ENCODE measurements at regions not wholly inside any gene's neighbourhood (a gene's known extent, or its start where the extent isn't known, plus 50 kb on each side); places are given as distances from the start of the nearest gene placed in this dataset.

DNA sequence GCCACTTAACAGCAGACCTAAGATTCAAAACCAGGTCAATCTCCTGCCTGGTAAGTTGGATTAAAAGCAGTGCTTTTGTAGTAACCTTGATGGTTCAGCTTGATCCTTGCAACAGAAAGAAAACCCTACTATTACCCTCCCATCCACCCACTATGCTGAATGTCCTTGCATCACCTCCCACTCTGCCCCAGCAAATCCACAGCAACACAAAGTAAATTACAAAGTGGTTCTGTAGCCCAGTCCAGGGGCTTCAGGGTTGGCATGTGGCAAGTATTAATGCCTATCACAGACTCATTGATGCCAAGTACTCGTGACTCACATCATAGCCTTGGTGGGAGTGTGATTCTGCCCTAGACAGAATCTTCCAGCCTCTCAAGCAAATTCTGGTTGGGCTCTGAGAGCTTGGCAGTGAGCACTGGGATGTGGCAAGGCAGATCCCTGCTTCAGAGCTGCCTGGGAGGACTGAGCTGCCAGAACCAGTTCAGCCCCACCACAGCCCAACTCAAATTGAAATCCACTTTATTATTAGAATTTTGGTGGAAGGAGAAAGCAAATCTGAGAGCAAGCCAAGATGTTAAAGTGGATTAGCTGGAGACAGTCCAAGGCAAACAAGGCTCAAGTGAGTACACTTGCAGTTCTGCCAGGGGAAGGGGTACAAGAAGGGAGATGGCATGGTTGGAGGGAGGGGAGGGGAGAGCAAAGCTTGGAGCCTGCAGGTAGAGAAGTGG, 225.8 kb upstream of the UMPS start:
- no peaks in the 10 kb centered on the region for H3K27me3 ChIP-seq (ENCODE audit: control insufficient read depth in 2 of 2, insufficient read depth in 2 of 2, low read length in 2 of 2)

DNA sequence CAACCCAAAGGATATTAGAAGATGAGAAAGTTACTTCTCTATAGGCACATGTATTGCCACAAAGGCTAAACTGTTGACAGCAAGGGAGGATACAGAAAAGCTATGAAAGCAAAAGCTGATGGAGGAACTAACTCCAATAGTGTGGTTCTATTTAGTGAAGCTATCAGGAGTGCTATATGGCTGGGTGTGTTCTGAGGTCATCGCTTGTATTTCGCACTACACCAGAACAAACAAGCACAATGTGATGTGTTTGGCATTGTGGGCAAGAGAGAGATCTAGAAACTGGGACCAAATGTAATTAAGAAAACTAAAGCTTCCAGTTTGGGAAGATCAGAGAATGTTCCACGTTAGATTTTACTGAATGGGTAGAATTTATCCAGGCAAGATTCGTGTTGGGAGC, 220.4 kb upstream of the UMPS start:
- no peaks in the 10 kb centered on the region for H3K27me3 ChIP-seq (ENCODE audit: control insufficient read depth in 2 of 2, insufficient read depth in 2 of 2, low read length in 2 of 2)
- H3K4me3 ChIP-seq (ENCODE audit: low read length in 2 of 2): no peak overlapping the region
- no peak overlapping the region for H3K27ac ChIP-seq (ENCODE audit: low read depth in 2 of 2, low read length in 2 of 2)
- no peaks in the 10 kb centered on the region for H3K9me3 ChIP-seq (ENCODE audit: control insufficient read depth in 2 of 2, low read length in 2 of 2)
- H3K9ac ChIP-seq (ENCODE audit: low read depth in 1 of 2, low read length in 2 of 2): no peak overlapping the region
- H3K4me1 ChIP-seq (ENCODE audit: control insufficient read depth in 2 of 2, insufficient read depth in 2 of 2, low read length in 2 of 2): peaks cover 0 to 5% of the 10 kb centered on the region in 2 donors
- no peaks in the 10 kb centered on the region for H3K36me3 ChIP-seq (ENCODE audit: control insufficient read depth in 2 of 2, insufficient read depth in 2 of 2, low read length in 2 of 2)

More for the DNA sequence above, 225.8 kb upstream of the UMPS start:
- H3K4me1 ChIP-seq (ENCODE audit: control insufficient read depth in 2 of 2, insufficient read depth in 2 of 2, low read length in 2 of 2): no peaks in the 10 kb centered on the region
- no peak overlapping the region for H3K4me3 ChIP-seq (ENCODE audit: low read length in 2 of 2)
- H3K27ac ChIP-seq (ENCODE audit: low read depth in 2 of 2, low read length in 2 of 2): no peak overlapping the region
- H3K36me3 ChIP-seq (ENCODE audit: control insufficient read depth in 2 of 2, insufficient read depth in 2 of 2, low read length in 2 of 2): no peaks in the 10 kb centered on the region
- no peak overlapping the region for H3K9ac ChIP-seq (ENCODE audit: low read depth in 1 of 2, low read length in 2 of 2)
- H3K9me3 ChIP-seq (ENCODE audit: control insufficient read depth in 2 of 2, low read length in 2 of 2): no peaks in the 10 kb centered on the region

DNA sequence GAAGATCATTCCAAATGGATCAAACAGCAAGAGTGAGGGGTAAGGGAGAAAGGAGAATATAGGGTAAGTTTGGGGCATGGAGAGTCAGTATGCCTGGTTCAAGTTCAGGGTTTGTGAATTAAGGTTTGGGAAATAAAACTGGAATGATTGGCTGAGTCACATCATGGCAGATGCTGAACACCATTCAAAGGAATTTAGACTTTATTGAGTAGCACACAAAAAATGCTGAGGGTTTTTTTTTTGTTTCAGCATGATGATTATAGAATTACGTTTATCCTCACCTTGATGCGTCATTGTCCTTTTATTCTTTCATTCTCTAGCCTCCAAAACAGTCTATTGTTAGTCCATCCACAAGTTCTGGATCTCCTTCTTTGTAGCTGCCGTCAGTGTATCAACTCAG, 220.0 kb upstream of the UMPS start:
- Histone ChIP-seq H3K9me3 (ENCODE audit: control insufficient read depth in 2 of 2, low read length in 2 of 2) (no peaks in the 10 kb centered on the region), H3K27ac (ENCODE audit: low read depth in 2 of 2, low read length in 2 of 2) (no peak overlapping the region), H3K27me3 (ENCODE audit: control insufficient read depth in 2 of 2, insufficient read depth in 2 of 2, low read length in 2 of 2) (no peaks in the 10 kb centered on the region), H3K36me3 (ENCODE audit: control insufficient read depth in 2 of 2, insufficient read depth in 2 of 2, low read length in 2 of 2) (no peaks in the 10 kb centered on the region), H3K4me1 (ENCODE audit: control insufficient read depth in 2 of 2, insufficient read depth in 2 of 2, low read length in 2 of 2) (peaks cover 0 to 5% of the 10 kb centered on the region in 2 donors), H3K9ac (ENCODE audit: low read depth in 1 of 2, low read length in 2 of 2) (no peak overlapping the region), H3K4me3 (ENCODE audit: low read length in 2 of 2) (no peak overlapping the region)

DNA sequence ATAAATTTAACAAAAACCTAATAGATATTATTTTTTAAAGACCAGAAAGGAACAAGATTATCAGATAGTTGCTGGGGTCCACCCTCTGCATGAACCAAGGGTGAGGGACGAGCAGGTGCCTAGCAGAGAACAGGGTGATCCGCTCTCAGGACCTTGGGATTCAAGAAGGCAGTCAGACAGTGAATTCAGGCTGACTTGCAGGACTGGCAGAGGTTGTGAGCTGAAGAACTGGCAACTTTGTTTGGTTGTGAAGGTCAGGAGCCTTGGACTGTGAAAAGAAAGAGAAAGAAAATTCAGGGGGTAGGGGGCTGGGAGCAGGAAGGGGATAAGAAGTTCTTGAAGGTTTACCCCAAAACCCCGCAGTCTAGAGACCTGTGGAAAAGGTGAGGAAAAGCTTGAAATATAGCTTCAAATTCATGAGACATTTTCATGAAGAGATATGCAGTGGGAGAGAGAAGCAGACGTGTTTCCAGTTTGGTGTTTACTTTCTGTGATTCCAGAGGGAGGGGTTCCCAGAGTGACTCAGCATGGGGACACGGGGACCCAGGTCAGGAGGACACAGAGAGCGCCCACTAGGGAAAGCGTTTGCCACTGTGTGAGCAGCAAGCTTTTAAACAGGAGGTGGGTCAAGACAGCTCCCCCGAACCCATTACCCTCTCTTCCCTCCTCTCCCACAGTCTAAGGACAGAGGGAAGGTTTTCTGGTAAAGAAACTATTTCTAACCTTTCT, 217.2 kb upstream of the UMPS start:
- H3K9ac ChIP-seq (ENCODE audit: low read depth in 1 of 2, low read length in 2 of 2): no peak overlapping the region
- H3K9me3 ChIP-seq (ENCODE audit: control insufficient read depth in 2 of 2, low read length in 2 of 2): no peaks in the 10 kb centered on the region
- peaks cover 0 to 5% of the 10 kb centered on the region in 2 donors for H3K4me1 ChIP-seq (ENCODE audit: control insufficient read depth in 2 of 2, insufficient read depth in 2 of 2, low read length in 2 of 2)
- H3K4me3 ChIP-seq (ENCODE audit: low read length in 2 of 2): no peak overlapping the region
- H3K27ac ChIP-seq (ENCODE audit: low read depth in 2 of 2, low read length in 2 of 2): no peak overlapping the region
- H3K36me3 ChIP-seq (ENCODE audit: control insufficient read depth in 2 of 2, insufficient read depth in 2 of 2, low read length in 2 of 2): no peaks in the 10 kb centered on the region
- H3K27me3 ChIP-seq (ENCODE audit: control insufficient read depth in 2 of 2, insufficient read depth in 2 of 2, low read length in 2 of 2): no peaks in the 10 kb centered on the region

DNA sequence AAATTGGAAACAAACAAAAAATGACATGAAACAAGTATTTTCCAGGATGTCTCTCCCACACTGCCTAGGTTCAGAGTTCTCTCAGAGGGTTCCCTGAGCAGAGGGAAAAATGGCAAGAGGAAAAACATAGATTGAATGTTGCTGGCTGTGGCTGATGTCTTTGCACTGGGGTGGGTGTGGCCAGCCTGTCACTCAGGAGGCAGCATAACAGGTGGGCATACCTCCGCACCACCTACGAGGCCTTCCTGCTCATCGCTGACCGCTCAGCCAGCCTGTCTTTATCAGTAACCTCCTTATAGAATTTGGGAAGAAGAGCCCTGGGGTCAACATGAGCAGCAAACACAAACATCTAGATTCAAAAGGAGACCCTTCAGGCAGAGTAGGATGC, 216.6 kb upstream of the UMPS start:
- Histone ChIP-seq H3K27me3 (ENCODE audit: control insufficient read depth in 2 of 2, insufficient read depth in 2 of 2, low read length in 2 of 2) (no peaks in the 10 kb centered on the region), H3K27ac (ENCODE audit: low read depth in 2 of 2, low read length in 2 of 2) (no peak overlapping the region), H3K9me3 (ENCODE audit: control insufficient read depth in 2 of 2, low read length in 2 of 2) (no peaks in the 10 kb centered on the region), H3K9ac (ENCODE audit: low read depth in 1 of 2, low read length in 2 of 2) (no peak overlapping the region), H3K36me3 (ENCODE audit: control insufficient read depth in 2 of 2, insufficient read depth in 2 of 2, low read length in 2 of 2) (no peaks in the 10 kb centered on the region), H3K4me1 (ENCODE audit: control insufficient read depth in 2 of 2, insufficient read depth in 2 of 2, low read length in 2 of 2) (peaks cover 0 to 5% of the 10 kb centered on the region in 2 donors), H3K4me3 (ENCODE audit: low read length in 2 of 2) (no peak overlapping the region)

DNA sequence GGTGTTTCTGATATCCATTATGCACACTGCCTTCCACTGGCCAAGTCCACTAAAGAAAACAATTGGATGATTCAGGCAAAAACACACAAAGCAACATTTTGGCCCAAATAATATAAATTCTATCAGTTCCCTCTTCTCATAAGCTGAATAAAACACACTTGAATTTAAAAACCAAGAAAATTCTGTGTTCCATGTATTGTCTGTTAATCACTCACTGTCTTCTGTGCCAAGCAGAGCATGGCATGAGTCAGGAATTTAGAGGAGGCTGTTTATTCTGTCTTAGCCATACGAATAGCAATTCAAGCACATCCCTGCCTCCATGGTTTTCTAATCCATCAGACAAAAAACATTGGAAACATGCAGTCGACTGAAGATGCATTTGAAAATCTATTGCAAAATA, 215.6 kb upstream of the UMPS start:
- no peak overlapping the region for H3K9ac ChIP-seq (ENCODE audit: low read depth in 1 of 2, low read length in 2 of 2)

DNA sequence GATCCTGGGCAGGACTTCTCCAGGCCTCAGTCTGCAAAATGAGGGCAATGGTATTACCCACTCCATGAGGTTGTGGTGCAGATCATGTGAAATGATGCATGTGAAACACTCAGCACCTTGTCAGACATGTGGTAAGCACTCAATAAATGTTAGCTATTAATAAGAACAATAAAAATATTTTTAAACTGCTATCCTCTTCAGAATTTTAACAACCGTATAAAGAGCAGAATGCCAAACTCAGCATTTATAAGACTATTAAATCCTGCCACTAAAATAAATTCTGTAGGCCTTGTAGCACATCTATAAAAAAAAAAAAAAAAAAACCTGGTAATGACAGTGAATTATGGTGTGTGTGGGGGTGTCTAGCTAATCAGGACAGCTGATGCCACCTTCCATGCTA, 213.9 kb upstream of the UMPS start:
- H3K4me3 ChIP-seq (ENCODE audit: low read length in 2 of 2): no peak overlapping the region
- no peak overlapping the region for H3K27ac ChIP-seq (ENCODE audit: low read depth in 2 of 2, low read length in 2 of 2)
- H3K9me3 ChIP-seq (ENCODE audit: control insufficient read depth in 2 of 2, low read length in 2 of 2): no peaks in the 10 kb centered on the region
- peaks cover 0 to 5% of the 10 kb centered on the region in 2 donors for H3K4me1 ChIP-seq (ENCODE audit: control insufficient read depth in 2 of 2, insufficient read depth in 2 of 2, low read length in 2 of 2)
- H3K36me3 ChIP-seq (ENCODE audit: control insufficient read depth in 2 of 2, insufficient read depth in 2 of 2, low read length in 2 of 2): no peaks in the 10 kb centered on the region
- H3K9ac ChIP-seq (ENCODE audit: low read depth in 1 of 2, low read length in 2 of 2): no peak overlapping the region
- no peaks in the 10 kb centered on the region for H3K27me3 ChIP-seq (ENCODE audit: control insufficient read depth in 2 of 2, insufficient read depth in 2 of 2, low read length in 2 of 2)

More for the DNA sequence above, 215.6 kb upstream of the UMPS start:
- H3K9me3 ChIP-seq (ENCODE audit: control insufficient read depth in 2 of 2, low read length in 2 of 2): no peaks in the 10 kb centered on the region
- H3K4me3 ChIP-seq (ENCODE audit: low read length in 2 of 2): no peak overlapping the region
- H3K27ac ChIP-seq (ENCODE audit: low read depth in 2 of 2, low read length in 2 of 2): no peak overlapping the region
- H3K27me3 ChIP-seq (ENCODE audit: control insufficient read depth in 2 of 2, insufficient read depth in 2 of 2, low read length in 2 of 2): no peaks in the 10 kb centered on the region
- no peaks in the 10 kb centered on the region for H3K36me3 ChIP-seq (ENCODE audit: control insufficient read depth in 2 of 2, insufficient read depth in 2 of 2, low read length in 2 of 2)
- H3K4me1 ChIP-seq (ENCODE audit: control insufficient read depth in 2 of 2, insufficient read depth in 2 of 2, low read length in 2 of 2): peaks cover 0 to 5% of the 10 kb centered on the region in 2 donors

DNA sequence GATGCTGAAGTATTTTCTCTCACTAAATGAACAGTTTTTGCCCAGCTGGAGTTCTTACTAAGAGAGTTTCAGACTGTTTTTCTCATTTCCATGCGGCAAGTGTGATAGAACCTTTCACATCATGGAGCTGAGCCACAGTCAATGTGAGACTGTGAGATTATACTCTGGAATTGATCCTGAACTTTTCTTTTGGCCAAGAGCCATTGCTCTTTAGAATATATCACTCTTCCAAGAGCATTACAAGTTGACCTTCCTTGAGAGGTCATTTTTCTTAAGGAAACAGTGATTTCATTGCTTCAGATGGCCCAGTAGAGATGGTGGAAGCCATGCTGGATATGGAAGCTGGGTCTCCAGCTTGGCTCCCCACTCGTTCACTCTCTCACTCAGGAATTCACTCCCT, 212.9 kb upstream of the UMPS start:
- H3K36me3 ChIP-seq (ENCODE audit: control insufficient read depth in 2 of 2, insufficient read depth in 2 of 2, low read length in 2 of 2): no peaks in the 10 kb centered on the region
- H3K9ac ChIP-seq (ENCODE audit: low read depth in 1 of 2, low read length in 2 of 2): no peak overlapping the region
- no peaks in the 10 kb centered on the region for H3K27me3 ChIP-seq (ENCODE audit: control insufficient read depth in 2 of 2, insufficient read depth in 2 of 2, low read length in 2 of 2)
- H3K4me3 ChIP-seq (ENCODE audit: low read length in 2 of 2): no peak overlapping the region
- no peak overlapping the region for H3K27ac ChIP-seq (ENCODE audit: low read depth in 2 of 2, low read length in 2 of 2)
- H3K4me1 ChIP-seq (ENCODE audit: control insufficient read depth in 2 of 2, insufficient read depth in 2 of 2, low read length in 2 of 2): peaks cover 0 to 5% of the 10 kb centered on the region in 2 donors
- H3K9me3 ChIP-seq (ENCODE audit: control insufficient read depth in 2 of 2, low read length in 2 of 2): no peaks in the 10 kb centered on the region

DNA sequence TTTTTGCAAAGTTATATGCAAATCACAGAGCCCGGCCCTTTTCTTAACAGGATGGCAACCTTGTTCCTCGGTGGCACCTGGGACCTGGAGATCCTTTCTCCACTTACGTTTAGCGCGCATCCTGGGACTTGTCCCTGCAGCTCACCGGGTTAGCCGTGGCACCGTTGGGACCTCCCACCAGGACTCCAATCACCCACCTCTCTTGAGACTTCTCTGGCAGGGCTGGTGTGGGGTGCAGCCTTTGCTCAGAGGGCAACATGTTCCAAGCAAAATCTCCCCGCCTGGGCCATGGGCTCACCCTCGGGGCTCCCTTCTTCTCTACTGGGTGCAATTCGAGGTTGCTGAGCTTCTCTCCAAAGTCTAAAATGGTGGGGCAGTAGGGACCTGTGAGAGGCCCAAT, 211.9 kb upstream of the UMPS start:
- H3K27ac ChIP-seq (ENCODE audit: low read depth in 2 of 2, low read length in 2 of 2): no peak overlapping the region

DNA sequence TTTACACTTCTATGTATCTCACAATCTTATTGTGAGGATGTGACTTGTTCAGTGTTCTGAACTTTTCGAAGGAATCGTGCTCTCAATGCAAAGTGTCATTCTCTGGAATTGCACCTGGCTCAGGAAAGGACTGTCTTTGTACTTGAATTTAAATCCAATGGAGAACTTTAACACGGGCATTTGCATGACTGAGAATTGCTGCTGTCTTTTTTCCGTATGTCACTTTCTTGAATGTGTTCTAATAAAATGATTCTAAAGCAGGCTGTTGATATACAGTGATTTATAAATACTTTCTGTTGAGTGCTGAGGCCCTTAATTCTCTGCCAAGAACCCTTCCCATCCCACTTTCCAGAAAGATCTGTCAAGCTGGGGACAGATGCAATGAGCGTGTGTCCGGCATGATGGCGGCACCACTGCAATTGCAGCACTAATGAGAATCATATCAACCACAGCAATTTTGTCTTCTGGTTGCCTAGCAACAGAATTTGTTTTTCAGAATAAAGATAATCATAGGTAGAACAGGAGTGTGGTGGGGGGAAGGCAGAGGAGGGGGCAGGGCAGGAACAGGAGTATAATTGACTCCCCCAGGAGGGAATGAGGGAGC, 210.6 kb upstream of the UMPS start:
- no peak overlapping the region for H3K4me3 ChIP-seq (ENCODE audit: low read length in 2 of 2)
- no peaks in the 10 kb centered on the region for H3K36me3 ChIP-seq (ENCODE audit: control insufficient read depth in 2 of 2, insufficient read depth in 2 of 2, low read length in 2 of 2)
- no peaks in the 10 kb centered on the region for H3K9me3 ChIP-seq (ENCODE audit: control insufficient read depth in 2 of 2, low read length in 2 of 2)
- H3K4me1 ChIP-seq (ENCODE audit: control insufficient read depth in 2 of 2, insufficient read depth in 2 of 2, low read length in 2 of 2): no peaks in the 10 kb centered on the region
- no peak overlapping the region for H3K9ac ChIP-seq (ENCODE audit: low read depth in 1 of 2, low read length in 2 of 2)
- no peaks in the 10 kb centered on the region for H3K27me3 ChIP-seq (ENCODE audit: control insufficient read depth in 2 of 2, insufficient read depth in 2 of 2, low read length in 2 of 2)
- no peak overlapping the region for H3K27ac ChIP-seq (ENCODE audit: low read depth in 2 of 2, low read length in 2 of 2)

More for the DNA sequence above, 211.9 kb upstream of the UMPS start:
- Histone ChIP-seq H3K9ac (ENCODE audit: low read depth in 1 of 2, low read length in 2 of 2) (no peak overlapping the region), H3K4me3 (ENCODE audit: low read length in 2 of 2) (no peak overlapping the region), H3K4me1 (ENCODE audit: control insufficient read depth in 2 of 2, insufficient read depth in 2 of 2, low read length in 2 of 2) (no peaks in the 10 kb centered on the region), H3K36me3 (ENCODE audit: control insufficient read depth in 2 of 2, insufficient read depth in 2 of 2, low read length in 2 of 2) (no peaks in the 10 kb centered on the region), H3K27me3 (ENCODE audit: control insufficient read depth in 2 of 2, insufficient read depth in 2 of 2, low read length in 2 of 2) (no peaks in the 10 kb centered on the region), H3K9me3 (ENCODE audit: control insufficient read depth in 2 of 2, low read length in 2 of 2) (no peaks in the 10 kb centered on the region)

All from mucosa of rectum (tissue), 2 donors.